Activated CD4-positive, alpha-beta T cell treated with anti-CD3 and anti-CD28 coated beads, Interleukin-2, Interleukin-6, amounts not matched to agents 100 ng/mL and 50 ng/mL, durations not matched to agents 16 hours and 8 hours (primary cell): ENCODE measurements at regions not wholly inside any gene's neighbourhood (a gene's known extent, or its start where the extent isn't known, plus 50 kb on each side); places are given as distances from the start of the nearest gene placed in this dataset.

Experiments used
- DNase-seq: peaks from one replicate; pipeline ENCODE4 v3.0.0-alpha.2; 2020

GRCh38 chr20:57090590-57091560 is 175.6 kb downstream of the BMP7 start:
- DNase-seq: no peak

DNA sequence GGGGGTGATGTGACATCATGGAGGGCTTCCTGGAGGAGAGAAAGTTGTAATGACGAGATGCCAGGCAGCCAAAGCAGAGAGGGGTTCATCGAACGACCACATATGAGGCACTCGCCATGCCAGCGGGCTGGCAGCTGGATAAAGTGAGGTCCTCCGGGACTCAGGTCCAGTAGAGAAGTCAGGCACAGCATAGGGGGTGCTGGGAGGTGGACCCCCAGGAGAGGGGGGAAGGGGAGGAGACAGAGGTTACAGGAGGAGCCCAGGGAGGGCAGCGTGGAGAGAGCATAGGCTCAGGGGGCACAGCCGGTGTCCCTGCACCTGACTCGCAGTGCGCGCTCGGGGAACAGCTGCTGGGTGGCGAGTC is 174.7 kb downstream of the BMP7 start:
- DNase-seq: no peak

GRCh38 chr20:57092112-57092899 is 174.1 kb downstream of the BMP7 start:
- DNase-seq: peak; percentile 70

- no peak for DNase-seq
Measured at GRCh38 chr20:57092900-57093530, 173.4 kb downstream of the BMP7 start.

DNA sequence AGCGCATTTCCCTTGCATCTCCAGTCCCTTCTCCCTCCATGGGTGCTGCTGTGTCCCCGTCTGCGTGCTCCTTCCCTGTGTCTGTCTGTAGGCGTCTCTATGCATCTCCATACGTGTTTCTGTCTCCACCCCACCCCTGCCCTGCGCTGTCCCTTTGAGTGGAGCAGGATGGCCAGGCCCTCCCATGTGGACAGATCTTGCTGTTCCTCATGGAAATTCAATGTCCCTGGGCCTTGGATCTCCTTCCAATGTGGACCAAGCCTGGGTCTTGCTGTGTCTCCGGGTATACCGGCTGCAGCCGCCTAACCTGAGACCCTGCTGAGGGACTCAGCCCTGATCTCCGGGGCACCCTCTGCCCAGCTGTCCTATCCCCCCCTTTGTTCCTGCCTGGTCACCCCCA is 172.7 kb downstream of the BMP7 start:
- no peak for DNase-seq

GRCh38 chr20:57094252-57094891 is 172.1 kb downstream of the BMP7 start:
- DNase-seq: no peak

DNA sequence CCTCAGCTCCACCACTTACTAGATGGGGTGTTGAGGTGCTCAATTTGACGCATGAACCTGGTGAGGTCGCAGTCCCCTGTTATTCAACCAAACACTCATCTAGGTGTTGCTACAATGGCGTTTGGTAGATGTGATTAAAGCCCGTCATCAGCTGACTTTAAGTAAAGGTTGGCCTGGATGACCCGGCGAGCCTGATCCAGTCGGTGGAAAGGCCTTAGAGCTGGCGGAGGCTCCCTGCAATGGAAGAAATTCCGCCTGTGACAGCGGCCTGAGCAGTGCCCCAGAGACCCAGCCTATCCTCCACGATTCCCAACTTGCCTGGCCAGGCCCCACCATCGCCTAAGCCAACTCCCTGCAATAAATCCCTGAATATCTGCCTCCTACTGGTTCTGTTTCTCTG is 171.4 kb downstream of the BMP7 start:
- no peak for DNase-seq

DNA sequence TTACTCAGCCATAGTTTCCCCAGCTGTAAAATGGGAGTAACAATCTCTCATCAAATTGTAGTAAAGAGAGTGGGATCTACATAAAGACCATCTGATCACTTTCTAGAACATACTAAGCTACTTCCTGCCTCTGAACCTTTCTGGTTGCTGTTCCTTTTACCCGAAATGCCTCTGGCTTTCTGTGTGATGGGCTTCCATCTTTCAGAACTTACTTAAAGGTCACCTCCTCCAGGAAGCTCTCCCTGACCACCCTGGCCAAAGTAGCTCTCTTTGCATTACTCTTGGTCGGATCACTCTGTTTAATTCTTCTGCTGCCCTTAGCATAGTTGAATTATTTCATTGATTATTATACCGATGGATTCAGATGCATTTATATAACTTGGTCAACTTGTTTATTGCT is 171.0 kb downstream of the BMP7 start:
- no peak for DNase-seq

DNA sequence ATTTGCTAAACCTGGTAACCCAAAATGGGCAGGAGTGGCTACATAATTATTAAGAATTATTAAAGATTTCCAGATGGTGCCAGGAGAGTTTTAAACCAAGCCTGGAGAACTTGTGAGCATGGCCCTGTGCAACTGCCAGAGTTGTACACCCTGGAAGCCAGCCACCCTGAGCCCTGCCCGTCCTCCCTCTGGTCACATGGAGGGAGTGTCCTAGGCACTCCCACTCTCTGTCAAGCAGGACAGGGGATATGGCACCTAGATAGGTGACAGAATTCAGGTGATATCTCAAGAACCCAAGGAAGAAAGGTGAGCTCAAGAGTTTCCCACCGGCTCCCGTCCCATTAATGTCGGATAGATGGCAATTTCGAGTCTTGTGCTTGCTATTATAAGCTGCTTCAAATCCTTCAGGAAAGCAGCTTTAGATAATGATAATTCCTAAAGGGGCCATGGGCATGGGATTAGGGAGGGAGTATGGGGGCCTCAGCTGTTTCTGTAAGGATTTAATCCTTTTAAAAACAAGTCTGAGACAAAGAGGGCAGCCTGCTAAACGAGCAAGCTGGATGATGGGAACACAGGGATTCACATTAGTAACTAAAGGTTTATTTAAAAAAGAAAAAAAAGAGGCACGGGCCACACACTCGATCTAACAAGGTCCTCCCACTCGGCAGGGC is 169.1 kb downstream of the BMP7 start:
- no peak for DNase-seq

GRCh38 chr20:57102160-57102559 is 164.3 kb downstream of the BMP7 start:
- no peak for DNase-seq

DNA sequence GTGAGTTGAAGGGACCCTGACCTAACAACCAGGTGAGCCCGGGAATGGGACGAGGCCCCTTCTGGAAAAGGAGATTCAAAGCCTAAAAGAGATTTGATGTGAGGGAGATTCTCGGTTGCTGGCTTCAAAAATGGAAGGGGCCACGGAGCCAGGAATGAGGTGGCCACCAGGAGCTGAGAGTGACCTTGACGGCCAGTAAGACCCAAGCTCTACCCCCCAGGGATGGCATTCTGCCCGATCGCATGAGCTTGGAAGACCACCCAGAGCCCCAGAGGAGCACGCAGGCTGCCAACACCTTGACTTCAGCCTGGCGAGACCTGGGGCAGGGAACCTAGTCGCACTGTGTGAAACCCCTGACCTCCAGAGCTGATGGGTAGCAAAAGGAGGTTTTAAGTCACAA is 163.9 kb downstream of the BMP7 start:
- no peak for DNase-seq

DNA sequence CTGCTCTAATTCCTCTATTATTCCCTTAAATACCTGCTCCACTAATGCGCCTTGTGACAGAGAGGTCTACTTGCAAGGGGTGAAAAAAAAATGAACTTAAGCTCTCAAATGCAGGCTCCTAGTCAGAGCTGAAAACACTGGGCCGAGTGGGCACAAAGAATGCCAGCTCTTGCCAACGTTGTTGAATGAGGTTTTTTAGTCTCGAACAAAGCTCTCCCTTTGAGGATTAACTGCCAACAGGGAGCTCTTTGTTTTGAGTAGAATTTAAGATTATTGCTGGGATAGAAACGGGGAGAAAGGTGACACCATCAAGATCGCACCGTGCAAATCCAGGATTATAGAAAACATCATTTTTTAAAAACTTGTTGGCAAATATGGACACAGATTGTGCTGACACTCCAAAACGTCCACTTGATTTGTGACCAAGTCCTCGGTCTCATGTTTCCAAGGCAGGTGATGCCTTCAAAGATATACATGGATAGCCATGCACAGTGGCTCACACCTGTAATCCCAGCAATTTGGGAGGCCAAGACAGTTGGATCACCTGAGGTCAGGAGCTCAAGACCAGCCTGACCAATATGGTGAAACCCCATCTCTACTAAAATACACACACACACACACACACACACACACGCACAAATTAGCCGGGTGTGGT is 163.2 kb downstream of the BMP7 start:
- DNase-seq: no peak

- no peak for DNase-seq
Measured at GRCh38 chr20:57104113-57104512, 162.3 kb downstream of the BMP7 start.

DNA sequence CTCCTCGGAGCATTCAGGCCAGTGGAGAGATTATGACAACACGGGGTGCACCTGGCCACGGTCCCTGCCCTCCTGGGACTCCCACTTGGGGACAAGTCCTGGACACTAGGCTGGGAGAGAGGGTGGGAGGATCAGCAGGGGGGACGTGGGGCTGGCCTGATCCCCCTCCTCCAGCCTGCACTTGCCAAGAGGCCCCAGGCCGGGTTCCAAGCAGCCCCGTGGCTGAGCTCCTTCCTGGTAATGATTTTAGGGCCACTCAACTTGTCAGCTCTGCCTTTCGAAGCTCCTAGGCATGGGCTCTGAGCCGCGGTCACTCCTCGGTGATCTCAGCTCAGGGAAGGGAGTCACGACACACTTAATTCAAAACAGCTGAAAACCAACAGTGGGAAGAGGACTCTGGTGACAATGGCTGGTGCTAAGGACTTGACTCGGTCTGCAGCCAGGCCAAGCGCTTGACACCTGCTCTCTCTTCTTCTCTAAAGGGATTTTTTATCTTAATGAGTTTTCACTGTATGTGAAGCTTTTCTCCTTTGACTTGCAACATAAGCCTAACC is 161.7 kb downstream of the BMP7 start:
- no peak for DNase-seq

DNA sequence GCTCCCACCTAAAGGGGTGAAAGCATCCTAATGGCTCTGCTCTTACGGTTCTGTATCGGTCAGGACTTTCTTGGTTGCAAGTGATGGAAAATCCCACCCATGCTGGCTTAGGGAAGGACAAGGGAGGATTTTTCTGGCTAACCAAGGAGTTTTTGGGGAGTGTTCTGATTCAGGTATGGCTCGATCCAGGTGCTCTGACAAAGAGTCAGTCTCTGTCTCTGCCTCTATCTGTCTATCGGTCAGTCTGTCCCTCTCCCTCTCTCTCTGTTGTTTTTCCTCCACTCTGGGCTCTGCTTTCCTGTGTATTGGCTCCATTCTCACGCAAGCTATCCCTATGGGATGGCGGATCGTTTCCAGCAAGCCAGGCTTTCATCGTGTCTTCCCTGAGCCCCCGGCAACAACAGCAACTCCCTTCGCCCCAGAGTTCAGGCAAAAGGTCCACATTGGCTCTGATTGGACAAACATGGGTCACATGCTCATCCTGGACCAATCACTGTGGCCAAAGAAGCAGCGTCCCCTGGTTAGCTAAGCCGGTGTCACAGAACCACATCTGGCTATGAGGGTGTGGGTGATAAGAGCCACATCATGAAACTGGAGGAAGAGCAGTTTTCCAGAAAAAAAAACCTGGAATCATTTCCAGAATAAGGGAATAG is 160.3 kb downstream of the BMP7 start:
- no peak for DNase-seq

- DNase-seq: no peak
Measured at GRCh38 chr20:57106692-57107091, 159.7 kb downstream of the BMP7 start.

- DNase-seq: no peak
Measured at GRCh38 chr20:57107208-57107607, 159.2 kb downstream of the BMP7 start.

DNA sequence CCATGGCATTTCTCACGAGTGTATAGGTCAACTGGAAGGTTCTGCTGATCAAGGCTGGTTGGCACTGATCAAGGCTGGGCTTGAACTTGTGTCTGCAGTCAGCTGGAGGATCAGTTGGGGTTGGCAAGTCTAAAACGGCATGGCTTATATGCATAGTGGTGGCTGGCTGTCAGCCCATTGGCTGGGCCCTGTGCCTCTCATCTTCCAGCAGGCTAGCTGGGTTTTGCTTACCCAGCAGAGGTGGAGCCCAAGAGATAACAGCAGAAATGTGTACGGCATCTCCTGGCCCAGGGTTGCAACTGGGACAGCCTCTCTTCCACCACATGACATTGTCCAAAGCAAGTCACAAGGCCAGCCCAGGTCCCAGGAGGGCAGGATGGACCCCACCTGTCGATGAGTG is 158.2 kb downstream of the BMP7 start:
- no peak for DNase-seq

- no peak for DNase-seq
Measured at GRCh38 chr20:57108742-57109570, 157.5 kb downstream of the BMP7 start.

DNA sequence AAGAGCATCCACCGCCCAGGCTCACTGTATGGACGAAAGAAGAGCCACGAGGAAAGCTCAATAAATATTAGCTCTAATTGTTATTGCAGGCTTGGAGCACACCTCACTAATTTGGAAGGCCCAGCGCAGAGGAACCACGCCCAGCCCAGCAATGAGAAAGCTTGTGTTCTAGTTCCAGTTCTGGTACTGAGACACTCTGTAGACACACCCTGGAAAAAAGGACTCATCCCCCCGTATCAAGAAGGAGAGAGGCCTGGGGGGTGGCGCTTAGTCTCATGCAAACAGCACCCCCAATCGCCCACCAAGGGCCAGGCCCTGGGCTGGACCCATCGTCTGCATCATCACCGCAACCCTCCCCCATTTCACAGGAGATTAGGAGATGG is 156.9 kb downstream of the BMP7 start:
- no peak for DNase-seq
